Hepatocyte (in vitro differentiated cells): ENCODE measurements at regions not wholly inside any gene's neighbourhood (a gene's known extent, or its start where the extent isn't known, plus 50 kb on each side); places are given as distances from the start of the nearest gene placed in this dataset.
A peak's percentile ranks its signal among the peaks of the same experiment; 100 is the strongest.

Experiments used
- DNase-seq: peaks from one replicate; pipeline ENCODE4 v3.0.0-alpha.2; 2016; ENCODE audit warnings: low spot score
- H2AFZ ChIP-seq: fragments of 200-600 bp; sonication (generic); 2 replicates; pipeline ENCODE4 v1.6.0; 2016; ENCODE audit warnings: antibody characterized with exemption, mild to moderate bottlenecking
- H3K27ac ChIP-seq: fragments of 200-600 bp; sonication (generic); 2 replicates; pipeline ENCODE4 v1.5.1; 2016; ENCODE audit warnings: mild to moderate bottlenecking
- H3K27me3 ChIP-seq: fragments of 200-600 bp; sonication (generic); 2 replicates; pipeline ENCODE4 v1.6.1; 2016
- H3K36me3 ChIP-seq: fragments of 200-600 bp; sonication (generic); replicated peaks from 2 replicates; pipeline ENCODE4 v1.5.1; 2016; ENCODE audit warnings: low read depth; ENCODE audit not compliant: insufficient read depth
- H3K4me1 ChIP-seq: fragments of 200-600 bp; sonication (generic); 2 replicates; pipeline ENCODE4 v1.5.1; 2016; ENCODE audit warnings: mild to moderate bottlenecking, moderate library complexity; ENCODE audit not compliant: insufficient read depth
- H3K4me2 ChIP-seq: fragments of 200-600 bp; sonication (generic); 2 replicates; pipeline ENCODE4 v1.6.0; 2016
- H3K4me3 ChIP-seq: fragments of 200-600 bp; sonication (generic); 2 replicates; pipeline ENCODE4 v1.5.1; 2016; ENCODE audit warnings: mild to moderate bottlenecking
- H3K79me2 ChIP-seq: fragments of 200-600 bp; sonication (generic); 2 replicates; pipeline ENCODE4 v1.6.0; 2017; ENCODE audit warnings: mild to moderate bottlenecking
- H3K9me2 ChIP-seq: fragments of 200-600 bp; sonication (generic); replicated peaks from 2 replicates; pipeline ENCODE4 v1.6.0; 2017; ENCODE audit warnings: mild to moderate bottlenecking; ENCODE audit not compliant: insufficient read depth
- H3K9me3 ChIP-seq: fragments of 200-600 bp; sonication (generic); 2 replicates; pipeline ENCODE4 v1.5.1; 2016; ENCODE audit warnings: low read depth, mild to moderate bottlenecking
- H4K20me1 ChIP-seq: fragments of 200-600 bp; sonication (generic); 2 replicates; pipeline ENCODE4 v1.6.0; 2016; ENCODE audit warnings: mild to moderate bottlenecking; ENCODE audit not compliant: insufficient read depth, poor library complexity, severe bottlenecking
- EZH2 ChIP-seq: fragments of 200-600 bp; sonication (generic); IDR thresholded peaks from 2 replicates; pipeline ENCODE4 v1.6.1; 2016; ENCODE audit warnings: antibody characterized with exemption, mild to moderate bottlenecking, borderline replicate concordance
- EZH2phosphoT487 ChIP-seq: fragments of 200-600 bp; sonication (generic); IDR thresholded peaks from one replicate; pipeline ENCODE4 v1.6.1; 2018; ENCODE audit warnings: antibody characterized with exemption, mild to moderate bottlenecking, low read depth, moderate library complexity; ENCODE audit not compliant: unreplicated experiment, severe bottlenecking
- WGBS: methylation state at CpG from one replicate; pipeline ENCODE4 v1.1.6; 2016; ENCODE audit warnings: low lambda C conversion rate; ENCODE audit errors: missing lambda C conversion rate; 5-methylcytosine and 5-hydroxymethylcytosine counted together
- TF ChIP-seq, protein P1 (sequence below): fragments of 200-600 bp; sonication (generic); IDR thresholded peaks from 2 replicates; pipeline ENCODE4 v1.5.1; 2016; ENCODE audit warnings: antibody characterized with exemption, mild to moderate bottlenecking; ENCODE audit not compliant: poor library complexity

DNA sequence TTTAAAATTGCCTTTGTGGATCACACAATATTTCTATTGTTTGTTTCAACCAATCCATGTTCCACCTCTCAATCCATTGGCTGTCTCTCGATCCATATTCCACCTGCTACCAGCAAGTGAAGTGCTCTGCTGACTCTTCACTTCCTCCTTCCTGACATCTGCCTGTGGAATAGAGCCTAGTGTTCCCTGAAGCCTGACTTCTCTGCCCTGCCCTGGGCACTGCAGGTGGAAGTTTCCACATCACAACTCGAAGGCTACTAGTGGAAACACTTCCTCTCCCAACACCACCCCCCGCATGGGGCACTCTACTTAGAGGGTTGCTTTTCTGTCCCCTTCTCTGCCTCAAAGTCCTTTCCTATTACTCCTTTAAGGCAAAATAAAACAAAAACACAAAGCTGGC, 563.8 kb upstream of the IGFBP3 start:
- no peaks in the 10 kb centered on the region for H3K9me3 ChIP-seq
- H4K20me1 ChIP-seq: no peaks in the 10 kb centered on the region
- no peaks in the 10 kb centered on the region for H3K36me3 ChIP-seq
- no peak overlapping the region for H3K4me2 ChIP-seq
- H3K79me2 ChIP-seq: no peaks in the 10 kb centered on the region
- WGBS: 95% methylated on average over 3 of the region's 3 CpGs
- H3K9me2 ChIP-seq: no peaks in the 10 kb centered on the region
- peaks cover 18% of the 10 kb centered on the region for H3K4me1 ChIP-seq
- H3K27ac ChIP-seq: peak overlapping the region; percentile 46
- TF ChIP-seq EZH2 (no peak), EZH2phosphoT487 (no peak)
- TF ChIP-seq, protein P1, sequence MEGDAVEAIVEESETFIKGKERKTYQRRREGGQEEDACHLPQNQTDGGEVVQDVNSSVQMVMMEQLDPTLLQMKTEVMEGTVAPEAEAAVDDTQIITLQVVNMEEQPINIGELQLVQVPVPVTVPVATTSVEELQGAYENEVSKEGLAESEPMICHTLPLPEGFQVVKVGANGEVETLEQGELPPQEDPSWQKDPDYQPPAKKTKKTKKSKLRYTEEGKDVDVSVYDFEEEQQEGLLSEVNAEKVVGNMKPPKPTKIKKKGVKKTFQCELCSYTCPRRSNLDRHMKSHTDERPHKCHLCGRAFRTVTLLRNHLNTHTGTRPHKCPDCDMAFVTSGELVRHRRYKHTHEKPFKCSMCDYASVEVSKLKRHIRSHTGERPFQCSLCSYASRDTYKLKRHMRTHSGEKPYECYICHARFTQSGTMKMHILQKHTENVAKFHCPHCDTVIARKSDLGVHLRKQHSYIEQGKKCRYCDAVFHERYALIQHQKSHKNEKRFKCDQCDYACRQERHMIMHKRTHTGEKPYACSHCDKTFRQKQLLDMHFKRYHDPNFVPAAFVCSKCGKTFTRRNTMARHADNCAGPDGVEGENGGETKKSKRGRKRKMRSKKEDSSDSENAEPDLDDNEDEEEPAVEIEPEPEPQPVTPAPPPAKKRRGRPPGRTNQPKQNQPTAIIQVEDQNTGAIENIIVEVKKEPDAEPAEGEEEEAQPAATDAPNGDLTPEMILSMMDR: no peak
- H2AFZ ChIP-seq: no peak overlapping the region
- no peak overlapping the region for H3K4me3 ChIP-seq
- no peak for DNase-seq
- H3K27me3 ChIP-seq: no peaks in the 10 kb centered on the region

DNA sequence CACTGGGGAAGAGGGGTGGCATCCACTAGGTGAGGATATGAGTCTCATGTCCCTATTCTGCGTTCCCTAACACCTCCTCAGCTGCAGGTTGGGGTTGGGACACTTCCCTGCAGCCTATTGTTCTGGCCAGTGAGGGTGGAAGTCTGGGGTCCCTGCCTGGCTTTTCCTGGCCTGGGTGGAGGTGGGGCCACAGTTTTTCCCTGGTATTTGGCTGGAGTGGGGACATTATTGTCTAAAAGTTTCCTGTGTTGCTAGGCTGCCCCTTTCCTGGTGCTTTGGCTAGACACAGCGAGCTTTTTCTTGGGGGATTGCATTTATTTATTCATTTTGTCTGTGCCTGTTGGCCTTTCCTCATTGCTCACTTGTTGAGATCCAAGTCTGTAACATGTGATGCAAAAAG, 559.5 kb upstream of the IGFBP3 start:
- peaks cover 2% of the 10 kb centered on the region for H3K4me1 ChIP-seq
- H3K9me3 ChIP-seq: no peaks in the 10 kb centered on the region
- DNase-seq: no peak
- no peak overlapping the region for H3K4me2 ChIP-seq
- WGBS: 89% methylated on average over 2 of the region's 2 CpGs
- H3K27ac ChIP-seq: no peak overlapping the region
- H3K9me2 ChIP-seq: no peaks in the 10 kb centered on the region
- H3K27me3 ChIP-seq: no peaks in the 10 kb centered on the region
- no peaks in the 10 kb centered on the region for H3K79me2 ChIP-seq
- no peaks in the 10 kb centered on the region for H3K36me3 ChIP-seq
- TF ChIP-seq EZH2 (no peak), EZH2phosphoT487 (no peak)
- TF ChIP-seq, protein P1: no peak
- H4K20me1 ChIP-seq: no peaks in the 10 kb centered on the region
- no peak overlapping the region for H2AFZ ChIP-seq
- H3K4me3 ChIP-seq: no peak overlapping the region

DNA sequence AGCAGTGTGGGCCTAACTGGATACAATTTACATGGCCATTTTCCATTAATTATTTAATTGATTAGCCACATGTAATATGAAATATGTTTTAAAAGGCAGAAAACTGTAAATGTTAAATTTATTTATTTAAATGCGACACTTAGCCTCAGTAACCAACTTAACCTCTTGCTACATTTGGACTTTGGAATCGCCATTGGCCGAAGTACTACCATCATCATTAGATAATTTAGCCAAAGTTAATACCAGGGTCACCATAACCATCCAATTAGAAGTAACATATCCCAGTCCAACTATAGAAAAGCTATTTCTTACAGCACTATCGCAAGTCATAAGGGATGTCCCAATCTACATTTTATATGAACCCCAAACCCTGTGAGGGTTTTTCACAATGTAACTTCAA, 558.6 kb upstream of the IGFBP3 start:
- Histone ChIP-seq H3K4me2 (no peak overlapping the region), H3K27me3 (no peaks in the 10 kb centered on the region), H3K27ac (no peak overlapping the region), H4K20me1 (no peaks in the 10 kb centered on the region), H3K36me3 (no peaks in the 10 kb centered on the region), H3K9me2 (no peaks in the 10 kb centered on the region), H3K79me2 (no peaks in the 10 kb centered on the region), H3K4me1 (no peaks in the 10 kb centered on the region), H2AFZ (no peak overlapping the region), H3K9me3 (no peaks in the 10 kb centered on the region), H3K4me3 (no peak overlapping the region)
- WGBS: 95% methylated on average over 4 of the region's 4 CpGs
- DNase-seq: no peak
- TF ChIP-seq EZH2phosphoT487 (no peak), EZH2 (no peak)
- TF ChIP-seq, protein P1: no peak

DNA sequence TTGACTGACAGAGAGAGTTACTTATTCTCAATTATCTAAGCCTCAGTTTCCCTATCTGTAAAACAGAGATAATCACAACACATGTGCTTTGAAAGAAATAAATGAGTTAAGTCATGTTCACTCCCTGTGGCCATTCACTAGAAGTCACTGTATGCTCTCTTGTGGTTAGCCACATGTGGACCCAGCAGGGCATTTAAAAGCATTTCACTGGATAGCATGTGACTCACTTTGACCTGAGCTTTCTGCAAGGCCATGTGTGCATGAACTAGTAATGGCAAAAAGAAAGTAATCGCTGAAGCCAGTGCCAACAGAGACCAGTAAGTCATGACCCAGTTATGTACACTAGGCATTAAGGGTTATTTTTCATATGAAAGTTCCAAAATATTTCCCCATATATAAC, 557.0 kb upstream of the IGFBP3 start:
- Histone ChIP-seq H3K4me1 (no peaks in the 10 kb centered on the region), H2AFZ (no peak overlapping the region), H3K27ac (no peak overlapping the region), H3K79me2 (no peaks in the 10 kb centered on the region), H3K9me3 (no peaks in the 10 kb centered on the region), H4K20me1 (no peaks in the 10 kb centered on the region), H3K9me2 (no peaks in the 10 kb centered on the region), H3K4me3 (no peak overlapping the region), H3K36me3 (no peaks in the 10 kb centered on the region), H3K4me2 (no peak overlapping the region), H3K27me3 (no peaks in the 10 kb centered on the region)
- WGBS: 97% methylated on average over 1 of the region's 1 CpG
- no peak for DNase-seq
- TF ChIP-seq, protein P1: no peak
